Endothelial cell of umbilical vein (primary cell): ENCODE measurements at regions not wholly inside any gene's neighbourhood (a gene's known extent, or its start where the extent isn't known, plus 50 kb on each side); places are given as distances from the start of the nearest gene placed in this dataset.

Source experiments
- BruUV-seq: library from RNA; stranded (reverse); fragments of 400-500 nt; replicated peaks from 2 replicates; lab custom pipeline; 2021; lab: Mats Ljungman, UMichigan
- CTCF ChIA-PET: fragments of 300-600, 350-600 bp; sonication (Branson Sonifier 250); formaldehyde crosslinking; loops from one replicate; lab custom pipeline; 2021; ENCODE audit warnings: antibody characterized with exemption, inconsistent platforms; lab: Charles Lee
- POLR2A ChIA-PET: fragments of 300-600, 350-600 bp; sonication (Branson Sonifier 250); formaldehyde crosslinking; loops from one replicate; lab custom pipeline; 2021; ENCODE audit warnings: antibody characterized with exemption, inconsistent platforms; lab: Charles Lee
- DNase-seq: peaks from one replicate; pipeline ENCODE4 v3.0.0-alpha.2; 2011; ENCODE audit warnings: low read depth, low spot score
- FAIRE-seq: peaks from 2 replicates; lab custom pipeline; 2011; peaks lifted over from hg19 to GRCh38; lab: Jason Lieb, UNC
- H2AFZ ChIP-seq: 2 replicates; pipeline ENCODE4 v1.6.0; 2012; ENCODE audit warnings: low read depth, low read length, control low read depth, inconsistent platforms
- H3K27ac ChIP-seq: 2 replicates; pipeline ENCODE4 v1.5.1; 2011; ENCODE audit warnings: low read depth, mild to moderate bottlenecking, control low read depth, low read length, moderate library complexity; ENCODE audit not compliant: insufficient read depth
- H3K27me3 ChIP-seq, 2 experiments: 2 replicates each; pipeline versions ENCODE4 v1.6.0 to v1.6.1; 2011; ENCODE audit warnings: low read length in 2 of 2, mixed read lengths in 1 of 2; ENCODE audit not compliant: control insufficient read depth in 2 of 2, insufficient read depth in 2 of 2
- H3K36me3 ChIP-seq, 2 experiments: 2 replicates in 1 of 2; 3 replicates in 1 of 2; pipeline ENCODE4 v1.5.1; 2011; ENCODE audit warnings: low read length in 2 of 2, mild to moderate bottlenecking in 1 of 2, moderate library complexity in 1 of 2; ENCODE audit not compliant: control insufficient read depth in 2 of 2, insufficient read depth in 2 of 2; ENCODE audit errors: extremely low read depth in 1 of 2
- H3K4me1 ChIP-seq: 3 replicates; pipeline ENCODE4 v1.5.1; 2011; ENCODE audit warnings: mild to moderate bottlenecking, low read length; ENCODE audit not compliant: control insufficient read depth, insufficient read depth; ENCODE audit errors: extremely low read depth
- H3K4me2 ChIP-seq: 2 replicates; pipeline ENCODE4 v1.6.1; 2011; ENCODE audit warnings: low read length, control low read depth, mixed read lengths; ENCODE audit not compliant: insufficient read depth
- H3K4me3 ChIP-seq, 3 experiments: fragments of 200-600 bp in 1 of 3; sonication (generic), shearing (Covaris generic) in 1 of 3; replicated peaks in 1 of 3; 2 replicates each; pipeline ENCODE4 v1.5.1; 2011 to 2016; ENCODE audit warnings: control low read depth in 3 of 3, low read length in 3 of 3, mild to moderate bottlenecking in 2 of 3, inconsistent platforms in 1 of 3, low read depth in 1 of 3, moderate library complexity in 1 of 3; ENCODE audit not compliant: insufficient read depth in 1 of 3
- H3K79me2 ChIP-seq: 2 replicates; pipeline ENCODE4 v1.6.0; 2012; ENCODE audit warnings: low read length, inconsistent platforms; ENCODE audit not compliant: control insufficient read depth, insufficient read depth
- H3K9ac ChIP-seq: replicated peaks from 2 replicates; pipeline ENCODE3; 2011; ENCODE audit warnings: low read length, control low read depth; ENCODE audit not compliant: insufficient read depth; ENCODE audit errors: extremely low read depth
- H3K9me1 ChIP-seq: replicated peaks from 3 replicates; pipeline ENCODE4 v1.6.0; 2011; ENCODE audit warnings: mild to moderate bottlenecking, low read length; ENCODE audit not compliant: control insufficient read depth, insufficient read depth; ENCODE audit errors: extremely low read depth
- H3K9me3 ChIP-seq: replicated peaks from 2 replicates; pipeline ENCODE4 v1.5.1; 2012; ENCODE audit warnings: low read length, inconsistent platforms; ENCODE audit not compliant: control insufficient read depth, insufficient read depth
- H4K20me1 ChIP-seq: replicated peaks from 2 replicates; pipeline ENCODE3; 2011; ENCODE audit warnings: mild to moderate bottlenecking, low read length; ENCODE audit not compliant: control insufficient read depth, insufficient read depth; ENCODE audit errors: extremely low read depth
- FOS ChIP-seq: IDR thresholded peaks from 2 replicates; pipeline ENCODE4 v1.6.1; 2011; ENCODE audit warnings: mild to moderate bottlenecking, low read length, moderate library complexity, borderline replicate concordance; ENCODE audit not compliant: insufficient read depth
- GATA2 ChIP-seq: IDR thresholded peaks from 2 replicates; pipeline ENCODE4 v1.7.0; 2011; ENCODE audit warnings: low read depth, mild to moderate bottlenecking, moderate library complexity, mixed read lengths, low read length; ENCODE audit not compliant: insufficient read length, insufficient read depth
- JUN ChIP-seq: IDR thresholded peaks from 2 replicates; pipeline ENCODE4 v1.6.1; 2011; ENCODE audit warnings: borderline replicate concordance, low read depth; ENCODE audit not compliant: insufficient read length, insufficient read depth
- MYC ChIP-seq: IDR thresholded peaks from one replicate; pipeline ENCODE4 v1.6.1; 2011; ENCODE audit warnings: mild to moderate bottlenecking, low read depth, low read length
- POLR2A ChIP-seq: IDR thresholded peaks from 2 replicates; pipeline ENCODE4 v1.6.1; 2012; ENCODE audit warnings: low read depth, mild to moderate bottlenecking, control low read depth, low read length
- POLR2AphosphoS5 ChIP-seq: IDR thresholded peaks from 2 replicates; pipeline ENCODE4 v1.6.1; 2012; ENCODE audit warnings: low read depth, mild to moderate bottlenecking, control low read depth, low read length, moderate library complexity; ENCODE audit not compliant: insufficient read depth
- dilution Hi-C: fragments of 300-500 bp; cut with MboI; formaldehyde crosslinking; loops from one replicate; pipeline ENCODE4 v1.15.0; 2019; ENCODE audit warnings: low sequenced_read_pairs; ENCODE audit not compliant: extremely low pct_ligation_motif_present
- intact Hi-C: fragments of 100-400 bp; cut with micrococcal nuclease; formaldehyde crosslinking; loops from one replicate; pipeline ENCODE4 v1.10.0; 2022
- TF ChIP-seq, protein P1 (sequence below), 2 donors: IDR thresholded peaks; 1 replicate in 1 of 2; 2 replicates in 1 of 2; pipeline ENCODE4 v1.5.1; 2011; ENCODE audit warnings: low read length in 2 of 2, mild to moderate bottlenecking in 2 of 2, moderate library complexity in 2 of 2, control low read depth in 1 of 2, inconsistent platforms in 1 of 2, low read depth in 1 of 2; ENCODE audit not compliant: insufficient read depth in 1 of 2; ENCODE audit errors: extremely low read depth in 1 of 2

DNA sequence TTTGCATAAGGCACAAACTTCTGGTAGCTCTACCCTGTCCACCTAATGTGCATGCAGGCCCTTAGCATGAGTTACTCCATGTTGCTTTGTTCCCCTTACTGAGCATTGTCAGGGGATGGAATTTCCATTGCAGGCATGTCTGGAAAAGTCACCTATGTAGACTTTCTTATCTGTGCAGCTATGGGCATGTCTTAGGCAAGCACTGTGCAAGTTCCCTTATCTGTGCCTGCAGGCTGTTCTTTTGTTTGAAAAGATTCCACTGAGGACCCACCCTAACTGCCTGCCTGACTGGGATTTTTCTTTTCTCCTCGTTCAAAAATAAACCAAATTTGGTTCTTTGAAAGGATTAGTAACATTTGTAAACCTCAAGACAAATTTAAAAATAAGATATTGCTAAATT, 587.0 kb downstream of the CDH18 start:
- dilution Hi-C loops, result no loop called here
- FAIRE-seq (no peak), DNase-seq (no peak)
- H3K9me1 ChIP-seq, result no peaks in the 10 kb centered on the region
- no peaks in the 10 kb centered on the region for H4K20me1 ChIP-seq
- H2AFZ ChIP-seq, result no peak overlapping the region
- H3K27ac ChIP-seq, result no peak overlapping the region
- no TSS peak for BruUV-seq
- no peak overlapping the region for H3K4me2 ChIP-seq
- CTCF ChIA-PET, result no interaction called here
- no peak overlapping the region for H3K9ac ChIP-seq
- H3K79me2 ChIP-seq, result no peaks in the 10 kb centered on the region
- no peaks in the 10 kb centered on the region for H3K4me1 ChIP-seq
- intact Hi-C loops, result no loop called here
- H3K9me3 ChIP-seq, result peaks cover 8% of the 10 kb centered on the region
- H3K27me3 ChIP-seq, result no peaks in the 10 kb centered on the region
- H3K36me3 ChIP-seq, result no peaks in the 10 kb centered on the region
- POLR2A ChIA-PET, result no interaction called here
- H3K4me3 ChIP-seq, result no peak overlapping the region
- TF ChIP-seq, protein P1, sequence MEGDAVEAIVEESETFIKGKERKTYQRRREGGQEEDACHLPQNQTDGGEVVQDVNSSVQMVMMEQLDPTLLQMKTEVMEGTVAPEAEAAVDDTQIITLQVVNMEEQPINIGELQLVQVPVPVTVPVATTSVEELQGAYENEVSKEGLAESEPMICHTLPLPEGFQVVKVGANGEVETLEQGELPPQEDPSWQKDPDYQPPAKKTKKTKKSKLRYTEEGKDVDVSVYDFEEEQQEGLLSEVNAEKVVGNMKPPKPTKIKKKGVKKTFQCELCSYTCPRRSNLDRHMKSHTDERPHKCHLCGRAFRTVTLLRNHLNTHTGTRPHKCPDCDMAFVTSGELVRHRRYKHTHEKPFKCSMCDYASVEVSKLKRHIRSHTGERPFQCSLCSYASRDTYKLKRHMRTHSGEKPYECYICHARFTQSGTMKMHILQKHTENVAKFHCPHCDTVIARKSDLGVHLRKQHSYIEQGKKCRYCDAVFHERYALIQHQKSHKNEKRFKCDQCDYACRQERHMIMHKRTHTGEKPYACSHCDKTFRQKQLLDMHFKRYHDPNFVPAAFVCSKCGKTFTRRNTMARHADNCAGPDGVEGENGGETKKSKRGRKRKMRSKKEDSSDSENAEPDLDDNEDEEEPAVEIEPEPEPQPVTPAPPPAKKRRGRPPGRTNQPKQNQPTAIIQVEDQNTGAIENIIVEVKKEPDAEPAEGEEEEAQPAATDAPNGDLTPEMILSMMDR (IDR thresholded peaks at IDR 0.05; ENCODE audit: extremely low read depth in 1 of 2, insufficient read depth in 1 of 2, low read depth in 1 of 2, low read length in 2 of 2), result no peak
- TF ChIP-seq POLR2AphosphoS5, result no peak
- TF ChIP-seq FOS, result no peak
- TF ChIP-seq JUN, result no peak
- TF ChIP-seq MYC, result no peak
- TF ChIP-seq GATA2, result no peak
- no peak for TF ChIP-seq POLR2A
